H1 (cell line): ENCODE measurements at regions not wholly inside any gene's neighbourhood (a gene's known extent, or its start where the extent isn't known, plus 50 kb on each side); places are given as distances from the start of the nearest gene placed in this dataset.

ENCODE experiments used
- CTCF ChIA-PET: fragments of 300-600 bp; sonication (Branson Sonifier 250); formaldehyde crosslinking; loops from one replicate; lab custom pipeline; 2021; ENCODE audit not compliant: partially characterized antibody; lab: Charles Lee
- POLR2A ChIA-PET: fragments of 300-600 bp; sonication (Branson Sonifier 250); formaldehyde crosslinking; loops from one replicate; lab custom pipeline; 2021; ENCODE audit warnings: inconsistent platforms; ENCODE audit not compliant: partially characterized antibody; lab: Charles Lee
- DNase-seq, 2 experiments: peaks; one replicate each; pipeline versions ENCODE4 v3.0.0 to v3.0.0-alpha.2; 2010 to 2022; ENCODE audit warnings: low spot score in 2 of 2, low read depth in 1 of 2, mixed read lengths in 1 of 2
- FAIRE-seq: peaks from 2 replicates; lab custom pipeline; 2011; peaks lifted over from hg19 to GRCh38; lab: Jason Lieb, UNC
- H2AFZ ChIP-seq: 2 replicates; pipeline ENCODE4 v1.8.1; 2012; ENCODE audit warnings: low read length, inconsistent platforms
- H2AK5ac ChIP-seq: 2 replicates; pipeline ENCODE4 v1.6.1; 2013; ENCODE audit warnings: low read depth, low read length
- H2BK120ac ChIP-seq: replicated peaks from 2 replicates; pipeline ENCODE3; 2013; ENCODE audit warnings: low read depth, low read length, inconsistent platforms
- H2BK12ac ChIP-seq: 2 replicates; pipeline ENCODE4 v1.6.1; 2013; ENCODE audit warnings: low read depth, low read length
- H2BK15ac ChIP-seq: 2 replicates; pipeline ENCODE4 v1.6.1; 2013; ENCODE audit warnings: low read length
- H2BK20ac ChIP-seq: 2 replicates; pipeline ENCODE4 v1.6.1; 2013; ENCODE audit warnings: low read length
- H2BK5ac ChIP-seq: 2 replicates; pipeline ENCODE4 v1.6.1; 2013; ENCODE audit warnings: low read depth, low read length
- H3K14ac ChIP-seq: 2 replicates; pipeline ENCODE4 v1.6.1; 2013; ENCODE audit warnings: inconsistent platforms; ENCODE audit not compliant: insufficient read length
- H3K18ac ChIP-seq: 2 replicates; pipeline ENCODE4 v1.6.1; 2013; ENCODE audit warnings: low read length; ENCODE audit errors: extremely low read depth
- H3K23ac ChIP-seq: 2 replicates; pipeline ENCODE4 v1.6.1; 2013; ENCODE audit warnings: inconsistent platforms; ENCODE audit not compliant: insufficient read length
- H3K23me2 ChIP-seq: 2 replicates; pipeline ENCODE4 v1.6.1; 2013; ENCODE audit warnings: low read depth, low read length
- H3K27ac ChIP-seq: 2 replicates; pipeline ENCODE4 v1.6.1; 2011; ENCODE audit warnings: low read depth, low read length, inconsistent platforms
- H3K27me3 ChIP-seq, 4 experiments: replicated peaks in 1 of 4; 1 replicate in 1 of 4; 2 replicates in 3 of 4; pipeline versions ENCODE4 v1.6.1 to v1.8.1; 2011 to 2013; ENCODE audit warnings: low read length in 3 of 4, mild to moderate bottlenecking in 3 of 4, inconsistent platforms in 2 of 4, mixed read lengths in 2 of 4, moderate library complexity in 1 of 4; ENCODE audit not compliant: control insufficient read depth in 3 of 4, insufficient read depth in 3 of 4; ENCODE audit errors: extremely low read depth in 1 of 4
- H3K36me3 ChIP-seq, 4 experiments: 2 replicates each; pipeline versions ENCODE4 v1.6.1 to v1.8.1; 2011 to 2013; ENCODE audit warnings: mild to moderate bottlenecking in 4 of 4, low read length in 3 of 4, moderate library complexity in 2 of 4, control low read depth in 1 of 4, inconsistent platforms in 1 of 4; ENCODE audit not compliant: insufficient read depth in 4 of 4, control insufficient read depth in 2 of 4
- H3K4ac ChIP-seq: replicated peaks from 2 replicates; pipeline ENCODE3; 2013; ENCODE audit warnings: low read length, low read depth, mixed read lengths, inconsistent platforms; ENCODE audit not compliant: insufficient read length
- H3K4me1 ChIP-seq, 4 experiments: replicated peaks in 1 of 4; 1 replicate in 1 of 4; 2 replicates in 3 of 4; pipeline versions ENCODE4 v1.6.1 to v1.8.1; 2011 to 2013; ENCODE audit warnings: low read length in 3 of 4, inconsistent platforms in 2 of 4, mixed read lengths in 1 of 4; ENCODE audit not compliant: insufficient read depth in 4 of 4, control insufficient read depth in 3 of 4
- H3K4me2 ChIP-seq, 2 experiments: 2 replicates each; pipeline versions ENCODE4 v1.6.1 to v1.8.1; 2011 to 2013; ENCODE audit warnings: low read depth in 2 of 2, low read length in 2 of 2, control low read depth in 1 of 2, inconsistent platforms in 1 of 2, mild to moderate bottlenecking in 1 of 2; ENCODE audit not compliant: insufficient read depth in 1 of 2
- H3K4me3 ChIP-seq, 4 experiments: fragments of 200-600, 300-600 bp in 1 of 4; sonication (generic), shearing (Covaris generic), sonication (Bioruptor Twin) in 1 of 4; 2 replicates each; pipeline versions ENCODE4 v1.5.1 to v1.8.1; 2011 to 2016; ENCODE audit warnings: low read length in 4 of 4, low read depth in 3 of 4, control low read depth in 2 of 4, inconsistent platforms in 2 of 4, mild to moderate bottlenecking in 2 of 4, mixed read lengths in 1 of 4, moderate library complexity in 1 of 4; ENCODE audit not compliant: insufficient read depth in 2 of 4; ENCODE audit errors: extremely low read depth in 1 of 4
- H3K56ac ChIP-seq: replicated peaks from 2 replicates; pipeline ENCODE3; 2013; ENCODE audit warnings: low read depth, mild to moderate bottlenecking, mixed read lengths, low read length, inconsistent platforms; ENCODE audit not compliant: insufficient read length
- H3K79me1 ChIP-seq: 2 replicates; pipeline ENCODE4 v1.6.1; 2013; ENCODE audit warnings: low read depth, low read length, control low read depth
- H3K79me2 ChIP-seq, 2 experiments: 2 replicates each; pipeline versions ENCODE4 v1.6.1 to v1.8.1; 2012 to 2013; ENCODE audit warnings: low read length in 2 of 2, mild to moderate bottlenecking in 2 of 2, inconsistent platforms in 1 of 2; ENCODE audit not compliant: insufficient read depth in 2 of 2, control insufficient read depth in 1 of 2
- H3K9ac ChIP-seq, 4 experiments: replicated peaks in 1 of 4; 1 replicate in 1 of 4; 2 replicates in 3 of 4; pipeline versions ENCODE4 v1.6.1 to v1.8.1; 2011 to 2013; ENCODE audit warnings: low read depth in 3 of 4, low read length in 3 of 4, control low read depth in 2 of 4, mild to moderate bottlenecking in 2 of 4, moderate library complexity in 2 of 4, inconsistent platforms in 1 of 4; ENCODE audit errors: extremely low read depth in 1 of 4
- H3K9me3 ChIP-seq, 2 experiments: 2 replicates each; pipeline versions ENCODE4 v1.6.1 to v1.8.1; 2012 to 2013; ENCODE audit warnings: mild to moderate bottlenecking in 2 of 2, moderate library complexity in 2 of 2, control low read depth in 1 of 2, inconsistent platforms in 1 of 2, low read depth in 1 of 2, low read length in 1 of 2, mixed read lengths in 1 of 2; ENCODE audit not compliant: insufficient read depth in 2 of 2
- H4K20me1 ChIP-seq, 2 experiments: replicated peaks in 1 of 2; 2 replicates each; pipeline versions ENCODE3 to v1.8.1; 2011 to 2013; ENCODE audit warnings: inconsistent platforms in 2 of 2, low read length in 2 of 2, mild to moderate bottlenecking in 1 of 2; ENCODE audit not compliant: insufficient read depth in 2 of 2, control insufficient read depth in 1 of 2
- H4K5ac ChIP-seq: 2 replicates; pipeline ENCODE4 v1.6.1; 2013; ENCODE audit warnings: low read length, low read depth, mixed read lengths, inconsistent platforms; ENCODE audit not compliant: insufficient read length
- H4K8ac ChIP-seq: 2 replicates; pipeline ENCODE4 v1.8.0; 2013; ENCODE audit warnings: mild to moderate bottlenecking, moderate library complexity, low read length, inconsistent platforms; ENCODE audit not compliant: insufficient read depth; ENCODE audit errors: extremely low read depth
- H4K91ac ChIP-seq: replicated peaks from 2 replicates; pipeline ENCODE3; 2013; ENCODE audit warnings: low read length, mixed read lengths, inconsistent platforms; ENCODE audit not compliant: insufficient read length
- KDM1A ChIP-seq: fragments of 200-600, 300-600 bp; sonication (generic); IDR thresholded peaks from 2 replicates; pipeline ENCODE4 v1.7.1; 2016; ENCODE audit warnings: mild to moderate bottlenecking, low read length, borderline replicate concordance
- RAD21 ChIP-seq, 2 experiments: IDR thresholded peaks in 1 of 2; conservative IDR thresholded peaks in 1 of 2; 2 replicates each; pipeline ENCODE4 v1.6.1; 2011; ENCODE audit warnings: low read depth in 2 of 2, low read length in 2 of 2, improper control_type of control experiment in 1 of 2, inconsistent platforms in 1 of 2, mild to moderate bottlenecking in 1 of 2, moderate library complexity in 1 of 2
- WGBS, 2 experiments: shearing (Covaris generic) in 1 of 2; methylation state at CpG; one replicate each; pipeline versions ENCODE4 v1.1.6 to v1.1.7; 2013 to 2015; ENCODE audit warnings: low lambda C conversion rate in 2 of 2, mixed read lengths in 2 of 2, inconsistent platforms in 1 of 2, low coverage in 1 of 2, missing lambda C conversion rate in 1 of 2; ENCODE audit not compliant: insufficient replicate concordance in 2 of 2, insufficient coverage in 1 of 2, insufficient read length in 1 of 2; ENCODE audit errors: extremely low coverage in 1 of 2, missing lambda C conversion rate in 1 of 2; 5-methylcytosine and 5-hydroxymethylcytosine counted together
- TF ChIP-seq, protein P1 (sequence below), 3 experiments: IDR thresholded peaks; 1 replicate in 2 of 3; 2 replicates in 1 of 3; pipeline versions ENCODE4 v1.5.1 to v1.6.1; 2011; ENCODE audit warnings: low read length in 3 of 3, mild to moderate bottlenecking in 3 of 3, inconsistent platforms in 2 of 3, low read depth in 1 of 3, moderate library complexity in 1 of 3; ENCODE audit not compliant: insufficient read depth in 1 of 3; ENCODE audit errors: control extremely low read depth in 1 of 3

DNA sequence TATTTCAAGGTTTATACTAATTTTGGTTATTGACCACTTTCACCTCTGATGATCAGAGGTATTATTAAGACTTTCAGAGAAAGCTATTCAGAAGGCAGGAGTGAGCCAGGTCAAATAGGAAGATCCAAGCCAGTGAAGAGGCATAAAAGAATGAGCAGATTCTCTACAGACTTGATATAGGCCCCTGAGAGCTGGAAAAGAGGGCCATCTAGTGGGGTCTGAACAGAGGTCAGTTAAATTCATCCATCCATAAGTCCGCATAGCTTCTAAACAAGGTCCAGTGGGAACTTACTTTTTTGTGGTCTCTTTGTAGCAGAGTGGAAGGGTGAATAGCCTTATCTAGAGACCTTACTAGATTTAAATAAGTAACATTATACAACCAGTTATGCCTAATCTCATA is 126.6 kb upstream of the UFM1 start:
- Histone ChIP-seq H4K8ac (no peak overlapping the region), H3K23ac (no peak overlapping the region), H3K4me2 (no peak overlapping the region), H3K4ac (no peak overlapping the region), H2AFZ (no peak overlapping the region), H2BK12ac (no peak overlapping the region)
- TF ChIP-seq KDM1A: no peak
- peak; percentile 92 to 98 for TF ChIP-seq RAD21 (IDR thresholded peaks at IDR 0.05 in 1 of 2, conservative IDR thresholded peaks at IDR 0.05 in 1 of 2; ENCODE audit: low read depth in 2 of 2, low read length in 2 of 2)
- TF ChIP-seq, protein P1, sequence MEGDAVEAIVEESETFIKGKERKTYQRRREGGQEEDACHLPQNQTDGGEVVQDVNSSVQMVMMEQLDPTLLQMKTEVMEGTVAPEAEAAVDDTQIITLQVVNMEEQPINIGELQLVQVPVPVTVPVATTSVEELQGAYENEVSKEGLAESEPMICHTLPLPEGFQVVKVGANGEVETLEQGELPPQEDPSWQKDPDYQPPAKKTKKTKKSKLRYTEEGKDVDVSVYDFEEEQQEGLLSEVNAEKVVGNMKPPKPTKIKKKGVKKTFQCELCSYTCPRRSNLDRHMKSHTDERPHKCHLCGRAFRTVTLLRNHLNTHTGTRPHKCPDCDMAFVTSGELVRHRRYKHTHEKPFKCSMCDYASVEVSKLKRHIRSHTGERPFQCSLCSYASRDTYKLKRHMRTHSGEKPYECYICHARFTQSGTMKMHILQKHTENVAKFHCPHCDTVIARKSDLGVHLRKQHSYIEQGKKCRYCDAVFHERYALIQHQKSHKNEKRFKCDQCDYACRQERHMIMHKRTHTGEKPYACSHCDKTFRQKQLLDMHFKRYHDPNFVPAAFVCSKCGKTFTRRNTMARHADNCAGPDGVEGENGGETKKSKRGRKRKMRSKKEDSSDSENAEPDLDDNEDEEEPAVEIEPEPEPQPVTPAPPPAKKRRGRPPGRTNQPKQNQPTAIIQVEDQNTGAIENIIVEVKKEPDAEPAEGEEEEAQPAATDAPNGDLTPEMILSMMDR (IDR thresholded peaks at IDR 0.05; ENCODE audit: control extremely low read depth in 1 of 3, insufficient read depth in 1 of 3, low read depth in 1 of 3, low read length in 3 of 3): peak in 2 of 3 experiments; percentile 76 to 78; a peak in 3 of 4 replicates
- TF ChIP-seq, all 59 proteins: peak for 2
- H3K14ac ChIP-seq: no peak overlapping the region
- H4K20me1 ChIP-seq: no peaks in the 10 kb centered on the region
- ChIA-PET POLR2A (no interaction called here), CTCF (interaction anchor here (0.6 to 3.0 kb wide), 18 partner anchors 11 to 647 kb away, joined by 3 to 15 read pairs (median 3); partner anchors contain the start of gene TRPC4)
- no peak overlapping the region for H2BK20ac ChIP-seq
- no peak overlapping the region for H3K56ac ChIP-seq
- FAIRE-seq: peak; percentile 97
- DNase-seq: peak in 1 of 2 experiments; percentile 17
- H3K9ac ChIP-seq: no peak overlapping the region
- no peak overlapping the region for H4K91ac ChIP-seq
- H3K4me1 ChIP-seq: no peaks in the 10 kb centered on the region
- no peaks in the 10 kb centered on the region for H3K9me3 ChIP-seq
- no peak overlapping the region for H4K5ac ChIP-seq
- H2AK5ac ChIP-seq: no peak overlapping the region
- no peak overlapping the region for H2BK120ac ChIP-seq
- H3K18ac ChIP-seq: no peak overlapping the region
- H3K36me3 ChIP-seq: no peaks in the 10 kb centered on the region; a peak in 1 of 8 replicates
- H2BK15ac ChIP-seq: no peak overlapping the region
- H3K23me2 ChIP-seq: no peaks in the 10 kb centered on the region
- H3K79me1 ChIP-seq: no peaks in the 10 kb centered on the region
- H3K79me2 ChIP-seq: no peaks in the 10 kb centered on the region
- no peaks in the 10 kb centered on the region for H3K27me3 ChIP-seq
- H2BK5ac ChIP-seq: no peak overlapping the region
- no peak overlapping the region for H3K4me3 ChIP-seq
- WGBS, 2 experiments: 42% methylated on average over 1 of the region's 1 CpG; no CpG with 5 or more reads in 1 of the 2 experiments
- no peak overlapping the region for H3K27ac ChIP-seq
